Fibroblast of pulmonary artery (primary cell): ENCODE measurements at regions not wholly inside any gene's neighbourhood (a gene's known extent, or its start where the extent isn't known, plus 50 kb on each side); places are given as distances from the start of the nearest gene placed in this dataset.
A peak's percentile ranks its signal among the peaks of the same experiment; 100 is the strongest.

Source experiments
- DNase-seq: peaks from one replicate; pipeline ENCODE4 v3.0.0-alpha.2; 2010; ENCODE audit warnings: low read depth
- H3K4me3 ChIP-seq: replicated peaks from 2 replicates; pipeline ENCODE4 v1.5.1; 2011; ENCODE audit warnings: low read depth, mild to moderate bottlenecking, control low read depth, low read length, moderate library complexity
- TF ChIP-seq, protein P1 (sequence below): IDR thresholded peaks from 2 replicates; pipeline ENCODE4 v1.5.1; 2011; ENCODE audit warnings: mild to moderate bottlenecking, control low read depth, low read length, inconsistent platforms; ENCODE audit errors: missing control alignments

DNA sequence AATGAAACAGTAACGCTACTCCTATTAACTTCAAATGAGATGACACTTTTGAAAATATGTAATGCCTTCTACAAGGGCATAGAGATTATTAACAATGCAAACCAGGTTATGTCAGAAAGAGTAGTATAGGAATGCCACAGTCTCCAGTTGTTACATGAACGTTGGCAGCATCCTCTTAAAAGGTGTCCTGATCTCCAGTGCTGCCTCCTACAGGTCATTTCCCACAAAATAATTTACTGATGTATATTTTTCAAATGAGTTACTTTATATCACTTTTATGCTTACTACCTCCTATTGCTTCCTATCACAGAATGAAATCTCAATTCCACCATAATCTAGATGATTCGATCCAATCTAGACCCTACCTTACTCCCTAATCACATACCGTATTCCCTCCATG, 195.2 kb upstream of the EPHA5 start:
- H3K4me3 ChIP-seq: no peak overlapping the region
- peak; percentile 46 for DNase-seq
- TF ChIP-seq, protein P1, sequence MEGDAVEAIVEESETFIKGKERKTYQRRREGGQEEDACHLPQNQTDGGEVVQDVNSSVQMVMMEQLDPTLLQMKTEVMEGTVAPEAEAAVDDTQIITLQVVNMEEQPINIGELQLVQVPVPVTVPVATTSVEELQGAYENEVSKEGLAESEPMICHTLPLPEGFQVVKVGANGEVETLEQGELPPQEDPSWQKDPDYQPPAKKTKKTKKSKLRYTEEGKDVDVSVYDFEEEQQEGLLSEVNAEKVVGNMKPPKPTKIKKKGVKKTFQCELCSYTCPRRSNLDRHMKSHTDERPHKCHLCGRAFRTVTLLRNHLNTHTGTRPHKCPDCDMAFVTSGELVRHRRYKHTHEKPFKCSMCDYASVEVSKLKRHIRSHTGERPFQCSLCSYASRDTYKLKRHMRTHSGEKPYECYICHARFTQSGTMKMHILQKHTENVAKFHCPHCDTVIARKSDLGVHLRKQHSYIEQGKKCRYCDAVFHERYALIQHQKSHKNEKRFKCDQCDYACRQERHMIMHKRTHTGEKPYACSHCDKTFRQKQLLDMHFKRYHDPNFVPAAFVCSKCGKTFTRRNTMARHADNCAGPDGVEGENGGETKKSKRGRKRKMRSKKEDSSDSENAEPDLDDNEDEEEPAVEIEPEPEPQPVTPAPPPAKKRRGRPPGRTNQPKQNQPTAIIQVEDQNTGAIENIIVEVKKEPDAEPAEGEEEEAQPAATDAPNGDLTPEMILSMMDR: peak; percentile 47

DNA sequence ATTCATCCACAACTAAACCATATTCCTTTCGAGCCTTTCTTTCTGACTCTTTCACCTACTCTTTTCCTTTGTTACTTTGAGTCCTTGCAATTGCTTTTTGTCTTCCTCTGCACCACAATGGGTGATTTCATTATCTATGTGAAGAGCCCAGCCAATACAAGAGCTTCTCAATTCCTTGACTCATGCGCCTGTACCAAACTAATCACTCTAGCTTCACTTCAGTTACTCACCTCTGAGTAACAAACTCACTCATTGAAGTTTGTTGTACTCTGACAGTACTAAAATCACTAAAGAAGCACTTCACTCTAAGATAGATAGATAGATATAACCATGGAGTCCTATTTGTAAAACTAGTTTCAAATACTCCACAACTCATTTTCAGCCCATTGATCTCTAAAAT, 191.7 kb upstream of the EPHA5 start:
- H3K4me3 ChIP-seq: no peak overlapping the region
- TF ChIP-seq, protein P1: no peak
- no peak for DNase-seq

DNA sequence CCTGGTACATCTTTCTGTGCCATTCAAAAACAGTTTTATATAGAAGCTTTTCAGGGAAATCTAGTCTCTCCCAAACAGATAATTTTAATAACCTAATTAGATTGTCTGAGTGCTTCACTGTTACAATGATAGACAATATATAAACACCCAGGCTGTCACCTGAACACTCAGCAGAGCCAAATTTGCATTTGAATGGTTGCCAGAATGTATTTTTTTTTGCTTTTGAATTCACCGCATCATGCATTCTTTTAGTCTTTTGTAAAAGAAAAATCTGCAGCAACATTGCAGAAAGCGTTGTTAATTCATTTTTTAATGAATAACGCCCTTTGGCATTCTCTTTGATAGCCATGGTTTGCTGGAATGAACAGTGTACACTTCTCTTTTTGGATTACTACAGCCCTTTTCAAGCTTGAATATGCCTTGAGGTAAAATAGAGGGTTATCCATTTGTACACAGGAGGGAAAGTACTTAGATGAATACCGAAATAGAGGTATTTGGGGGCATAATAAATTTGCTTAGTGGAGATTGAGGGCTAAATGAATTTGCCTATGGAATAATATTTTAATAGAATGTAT, 175.0 kb upstream of the EPHA5 start:
- TF ChIP-seq, protein P1: no peak
- DNase-seq: no peak
- H3K4me3 ChIP-seq: no peak overlapping the region

DNA sequence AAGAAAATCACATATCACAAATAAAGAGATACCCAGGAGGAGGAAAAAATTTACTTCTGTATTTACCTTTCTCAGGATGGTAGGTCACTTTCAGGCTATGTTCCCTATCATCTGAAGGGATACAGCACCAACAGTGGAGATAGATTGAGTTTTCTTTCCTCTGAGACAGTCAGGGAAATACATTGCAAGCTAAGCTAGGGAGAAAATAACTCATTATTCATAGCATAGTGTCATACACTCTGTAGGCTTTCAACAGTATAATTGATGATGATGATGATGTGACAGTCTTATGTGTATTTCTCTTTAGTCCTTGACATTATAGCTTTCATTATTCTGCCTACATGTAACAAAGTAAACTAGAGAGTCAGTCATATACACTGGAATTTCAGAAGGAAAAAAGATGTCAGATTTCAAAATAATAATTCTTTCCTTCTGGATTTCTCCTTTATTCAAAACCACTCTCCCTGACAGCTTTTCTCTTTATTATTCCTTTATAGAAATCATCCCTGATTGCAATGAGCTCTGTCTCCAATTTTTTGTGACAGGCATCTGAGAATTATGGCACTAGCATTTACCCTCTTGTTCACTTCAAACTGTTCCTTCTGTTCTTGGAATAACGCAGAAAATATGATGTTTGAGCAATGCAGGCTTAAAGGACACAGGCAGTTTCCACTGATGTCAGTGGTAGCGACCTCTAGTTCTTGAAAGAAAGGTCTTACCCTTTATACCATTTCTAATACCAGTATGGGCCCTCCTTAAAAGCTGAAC, 169.1 kb upstream of the EPHA5 start:
- DNase-seq: no peak
- no peak overlapping the region for H3K4me3 ChIP-seq
- TF ChIP-seq, protein P1: no peak

DNA sequence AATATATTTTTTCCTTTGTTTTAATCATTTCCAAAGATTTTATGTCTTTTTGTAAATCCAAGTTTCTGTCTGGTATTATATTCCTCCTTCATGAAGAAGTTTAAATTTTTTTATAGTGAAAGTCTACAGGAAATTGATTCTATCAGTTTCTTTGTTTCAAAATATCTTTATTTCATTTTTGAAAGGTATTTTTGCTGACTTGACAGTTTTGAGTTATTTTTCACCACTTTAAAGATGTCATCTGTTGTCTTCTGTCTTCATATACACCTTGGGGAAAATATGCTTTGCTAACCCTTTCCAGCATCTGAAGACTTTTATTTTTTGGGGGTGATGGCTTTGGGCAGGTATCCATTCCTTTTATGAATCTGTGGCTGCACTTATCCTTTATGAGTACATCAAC, 164.4 kb upstream of the EPHA5 start:
- H3K4me3 ChIP-seq: no peak overlapping the region
- DNase-seq: no peak
- TF ChIP-seq, protein P1: no peak

DNA sequence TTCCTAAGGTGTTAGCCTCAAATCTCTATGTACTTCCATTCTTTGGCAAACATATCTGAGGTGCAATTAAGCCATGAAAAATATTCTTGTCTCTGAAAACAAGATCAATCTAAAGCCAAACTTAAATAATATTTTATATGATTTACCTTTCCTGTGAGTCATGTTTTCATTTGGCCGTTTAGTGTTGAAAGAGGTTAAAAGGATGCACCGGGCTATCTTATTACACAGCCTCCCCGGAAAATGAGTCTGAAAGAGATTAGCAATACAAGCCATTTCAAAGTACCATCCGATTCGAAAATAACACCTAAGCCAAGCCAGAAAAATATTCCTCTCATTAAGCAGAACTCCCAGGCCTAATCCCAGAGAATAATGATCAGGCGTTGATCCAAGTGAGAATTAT, 161.5 kb upstream of the EPHA5 start:
- no peak overlapping the region for H3K4me3 ChIP-seq
- DNase-seq: no peak
- TF ChIP-seq, protein P1: no peak
